HEK293 (cell line): ENCODE measurements at regions not wholly inside any gene's neighbourhood (a gene's known extent, or its start where the extent isn't known, plus 50 kb on each side); places are given as distances from the start of the nearest gene placed in this dataset.

Experiments used
- CTCF ChIA-PET: fragments of 350-600 bp; formaldehyde crosslinking; extraction: SDS; loops from one replicate; lab custom pipeline; 2021; ENCODE audit warnings: antibody characterized with exemption; lab: Yijun Ruan, JAX
- POLR2A ChIA-PET: fragments of 300-600 bp; formaldehyde crosslinking; extraction: SDS; loops from one replicate; lab custom pipeline; 2020; ENCODE audit warnings: antibody characterized with exemption, inconsistent platforms; lab: Yijun Ruan, JAX
- H3K27ac ChIP-seq: fragments of 200-500 bp; sonication (Bioruptor generic); 2 replicates; pipeline ENCODE4 v1.5.1; 2014; ENCODE audit warnings: low read depth, low read length, control low read depth, inconsistent platforms; ENCODE audit errors: extremely low read depth
- H3K36me3 ChIP-seq, 2 experiments: fragments of 200-500 bp in 1 of 2; sonication (Bioruptor generic) in 1 of 2; 1 replicate in 1 of 2; 2 replicates in 1 of 2; pipeline ENCODE4 v1.5.1; 2014 to 2017; ENCODE audit warnings: inconsistent platforms in 2 of 2, low read length in 2 of 2; ENCODE audit not compliant: control insufficient read depth in 2 of 2, insufficient read depth in 1 of 2
- H3K4me1 ChIP-seq: fragments of 200-500 bp; sonication (Bioruptor generic); 2 replicates; pipeline ENCODE4 v1.5.1; 2014; ENCODE audit warnings: mild to moderate bottlenecking, low read length, inconsistent platforms; ENCODE audit not compliant: control insufficient read depth, insufficient read depth
- H3K4me3 ChIP-seq: 2 replicates; pipeline ENCODE4 v1.5.1; 2011; ENCODE audit warnings: low read depth, mild to moderate bottlenecking, control low read depth, low read length, moderate library complexity
- H3K9me3 ChIP-seq: fragments of 200-500 bp; sonication (Bioruptor generic); 2 replicates; pipeline ENCODE4 v1.5.1; 2014; ENCODE audit warnings: low read depth, low read length, inconsistent platforms; ENCODE audit not compliant: control insufficient read depth, insufficient read depth
- GLIS2 ChIP-seq: fragments of 450-650 bp; formaldehyde crosslinking; IDR thresholded peaks from 2 replicates; pipeline ENCODE4 v1.5.1; 2016; ENCODE audit warnings: missing biosample characterization, missing genetic modification characterization
- HOXA7 ChIP-seq: sonication (generic); formaldehyde crosslinking; IDR thresholded peaks from 2 replicates; pipeline ENCODE4 v1.8.1; 2022; ENCODE audit warnings: missing genetic modification reagents, borderline replicate concordance
- INSM2 ChIP-seq: fragments of 450-650 bp; formaldehyde crosslinking; IDR thresholded peaks from 2 replicates; pipeline ENCODE4 v1.5.1; 2016; ENCODE audit warnings: missing biosample characterization, missing genetic modification characterization
- KLF7 ChIP-seq: fragments of 450-650 bp; formaldehyde crosslinking; IDR thresholded peaks from 2 replicates; pipeline ENCODE4 v1.5.1; 2016; ENCODE audit warnings: missing biosample characterization, missing genetic modification characterization, borderline replicate concordance
- ZEB2 ChIP-seq: fragments of 450-650 bp; formaldehyde crosslinking; IDR thresholded peaks from 2 replicates; pipeline ENCODE4 v1.5.1; 2016; ENCODE audit warnings: missing biosample characterization, missing genetic modification characterization
- ZFP3 ChIP-seq: fragments of 450-650 bp; formaldehyde crosslinking; IDR thresholded peaks from 2 replicates; pipeline ENCODE4 v1.5.1; 2016; ENCODE audit warnings: low read depth, missing biosample characterization, missing genetic modification characterization
- ZNF155 ChIP-seq: fragments of 450-650 bp; formaldehyde crosslinking; IDR thresholded peaks from 2 replicates; pipeline ENCODE4 v1.5.1; 2016; ENCODE audit warnings: missing biosample characterization, missing genetic modification characterization
- ZNF169 ChIP-seq: fragments of 450-650 bp; formaldehyde crosslinking; IDR thresholded peaks from 2 replicates; pipeline ENCODE4 v1.5.1; 2016; ENCODE audit warnings: missing biosample characterization, missing genetic modification characterization
- ZNF202 ChIP-seq: fragments of 450-650 bp; formaldehyde crosslinking; IDR thresholded peaks from 2 replicates; pipeline ENCODE4 v1.5.1; 2016; ENCODE audit warnings: missing biosample characterization, missing genetic modification characterization, borderline replicate concordance
- ZNF596 ChIP-seq: fragments of 450-650 bp; IDR thresholded peaks from 2 replicates; pipeline ENCODE4 v1.5.0; 2018; ENCODE audit warnings: missing biosample characterization, mild to moderate bottlenecking, missing genetic modification characterization, moderate library complexity
- ZNF777 ChIP-seq: fragments of 450-650 bp; formaldehyde crosslinking; IDR thresholded peaks from 2 replicates; pipeline ENCODE4 v1.5.1; 2017; ENCODE audit warnings: missing biosample characterization, missing genetic modification characterization, borderline replicate concordance
- ZNF791 ChIP-seq: fragments of 450-650 bp; formaldehyde crosslinking; IDR thresholded peaks from 2 replicates; pipeline ENCODE4 v1.5.1; 2016; ENCODE audit warnings: missing biosample characterization, missing genetic modification characterization
- TF ChIP-seq, protein P1 (sequence below): fragments of 450-650 bp; IDR thresholded peaks from 2 replicates; pipeline ENCODE4 v1.5.1; 2018; ENCODE audit warnings: missing biosample characterization, mild to moderate bottlenecking, missing genetic modification characterization
- TF ChIP-seq, protein P2 (sequence below): fragments of 450-650 bp; formaldehyde crosslinking; IDR thresholded peaks from 2 replicates; pipeline ENCODE4 v1.5.1; 2017; ENCODE audit warnings: missing biosample characterization, missing genetic modification characterization
- TF ChIP-seq, protein P3 (sequence below): fragments of 450-650 bp; formaldehyde crosslinking; IDR thresholded peaks from 2 replicates; pipeline ENCODE4; 2016; ENCODE audit warnings: missing biosample characterization, missing genetic modification characterization
- TF ChIP-seq, protein P4 (sequence below): fragments of 450-650 bp; formaldehyde crosslinking; IDR thresholded peaks from 2 replicates; pipeline ENCODE4 v1.5.1; 2016; ENCODE audit warnings: missing biosample characterization, missing genetic modification characterization, borderline replicate concordance
- TF ChIP-seq, protein P5 (sequence below): IDR thresholded peaks from 2 replicates; pipeline ENCODE4 v1.6.1; 2011; ENCODE audit warnings: mild to moderate bottlenecking, low read depth, low read length, borderline replicate concordance
- TF ChIP-seq, protein P6 (sequence below): fragments of 450-650 bp; formaldehyde crosslinking; optimal IDR thresholded peaks from 2 replicates; pipeline ENCODE3; 2016; ENCODE audit warnings: missing biosample characterization, mild to moderate bottlenecking, missing genetic modification characterization

DNA sequence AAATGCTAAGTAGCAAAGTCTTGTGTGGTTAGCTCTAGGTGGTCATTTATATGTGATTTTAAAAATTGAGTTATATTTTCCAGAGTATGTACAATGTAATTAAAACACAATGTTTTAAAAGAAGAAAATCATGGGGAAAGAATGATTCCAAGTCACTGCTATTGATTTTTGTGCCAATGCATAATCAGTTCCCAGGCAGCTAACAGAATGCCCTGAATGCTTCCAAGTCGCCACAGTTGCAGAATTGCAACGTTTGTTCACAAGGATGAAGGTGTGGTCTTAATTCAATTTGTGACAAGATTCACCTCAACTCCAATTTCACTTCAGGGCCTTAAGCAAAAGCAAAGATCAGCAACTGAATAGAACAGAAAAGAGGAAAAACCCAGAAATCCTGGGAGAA, 200.4 kb downstream of the SPP2 start:
- Histone ChIP-seq H3K9me3 (no peaks in the 10 kb centered on the region), H3K27ac (no peak overlapping the region), H3K4me3 (no peak overlapping the region)
- CTCF ChIA-PET: interaction anchor here (0.9 kb wide), 1 partner anchor 115 kb away, joined by 3 read pairs; no protein-coding TSS in a partner anchor
- TF ChIP-seq ZNF791 (no peak), ZNF169 (tag by site-specific recombination) (no peak), ZNF596 (tag by site-specific recombination) (no peak)
- TF ChIP-seq, all 188 proteins: peak for 0
- POLR2A ChIA-PET: no interaction called here
- H3K36me3 ChIP-seq: no peaks in the 10 kb centered on the region
- H3K4me1 ChIP-seq: no peaks in the 10 kb centered on the region

- no peak overlapping the region for H3K27ac ChIP-seq
- H3K4me3 ChIP-seq: no peak overlapping the region
- no peaks in the 10 kb centered on the region for H3K36me3 ChIP-seq
- ChIA-PET CTCF (no interaction called here), POLR2A (no interaction called here)
- H3K4me1 ChIP-seq: no peaks in the 10 kb centered on the region
- TF ChIP-seq ZFP3 (tag by site-specific recombination): no peak
- TF ChIP-seq, protein P1, sequence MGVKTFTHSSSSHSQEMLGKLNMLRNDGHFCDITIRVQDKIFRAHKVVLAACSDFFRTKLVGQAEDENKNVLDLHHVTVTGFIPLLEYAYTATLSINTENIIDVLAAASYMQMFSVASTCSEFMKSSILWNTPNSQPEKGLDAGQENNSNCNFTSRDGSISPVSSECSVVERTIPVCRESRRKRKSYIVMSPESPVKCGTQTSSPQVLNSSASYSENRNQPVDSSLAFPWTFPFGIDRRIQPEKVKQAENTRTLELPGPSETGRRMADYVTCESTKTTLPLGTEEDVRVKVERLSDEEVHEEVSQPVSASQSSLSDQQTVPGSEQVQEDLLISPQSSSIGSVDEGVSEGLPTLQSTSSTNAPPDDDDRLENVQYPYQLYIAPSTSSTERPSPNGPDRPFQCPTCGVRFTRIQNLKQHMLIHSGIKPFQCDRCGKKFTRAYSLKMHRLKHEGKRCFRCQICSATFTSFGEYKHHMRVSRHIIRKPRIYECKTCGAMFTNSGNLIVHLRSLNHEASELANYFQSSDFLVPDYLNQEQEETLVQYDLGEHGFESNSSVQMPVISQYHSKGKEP: no peak
- no peak for TF ChIP-seq KLF7 (tag by site-specific recombination)
- TF ChIP-seq, protein P2, sequence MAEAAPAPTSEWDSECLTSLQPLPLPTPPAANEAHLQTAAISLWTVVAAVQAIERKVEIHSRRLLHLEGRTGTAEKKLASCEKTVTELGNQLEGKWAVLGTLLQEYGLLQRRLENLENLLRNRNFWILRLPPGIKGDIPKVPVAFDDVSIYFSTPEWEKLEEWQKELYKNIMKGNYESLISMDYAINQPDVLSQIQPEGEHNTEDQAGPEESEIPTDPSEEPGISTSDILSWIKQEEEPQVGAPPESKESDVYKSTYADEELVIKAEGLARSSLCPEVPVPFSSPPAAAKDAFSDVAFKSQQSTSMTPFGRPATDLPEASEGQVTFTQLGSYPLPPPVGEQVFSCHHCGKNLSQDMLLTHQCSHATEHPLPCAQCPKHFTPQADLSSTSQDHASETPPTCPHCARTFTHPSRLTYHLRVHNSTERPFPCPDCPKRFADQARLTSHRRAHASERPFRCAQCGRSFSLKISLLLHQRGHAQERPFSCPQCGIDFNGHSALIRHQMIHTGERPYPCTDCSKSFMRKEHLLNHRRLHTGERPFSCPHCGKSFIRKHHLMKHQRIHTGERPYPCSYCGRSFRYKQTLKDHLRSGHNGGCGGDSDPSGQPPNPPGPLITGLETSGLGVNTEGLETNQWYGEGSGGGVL: no peak
- H3K9me3 ChIP-seq: no peaks in the 10 kb centered on the region
Observed at GRCh38 chr2:234249873-234250272, 199.4 kb downstream of the SPP2 start.

DNA sequence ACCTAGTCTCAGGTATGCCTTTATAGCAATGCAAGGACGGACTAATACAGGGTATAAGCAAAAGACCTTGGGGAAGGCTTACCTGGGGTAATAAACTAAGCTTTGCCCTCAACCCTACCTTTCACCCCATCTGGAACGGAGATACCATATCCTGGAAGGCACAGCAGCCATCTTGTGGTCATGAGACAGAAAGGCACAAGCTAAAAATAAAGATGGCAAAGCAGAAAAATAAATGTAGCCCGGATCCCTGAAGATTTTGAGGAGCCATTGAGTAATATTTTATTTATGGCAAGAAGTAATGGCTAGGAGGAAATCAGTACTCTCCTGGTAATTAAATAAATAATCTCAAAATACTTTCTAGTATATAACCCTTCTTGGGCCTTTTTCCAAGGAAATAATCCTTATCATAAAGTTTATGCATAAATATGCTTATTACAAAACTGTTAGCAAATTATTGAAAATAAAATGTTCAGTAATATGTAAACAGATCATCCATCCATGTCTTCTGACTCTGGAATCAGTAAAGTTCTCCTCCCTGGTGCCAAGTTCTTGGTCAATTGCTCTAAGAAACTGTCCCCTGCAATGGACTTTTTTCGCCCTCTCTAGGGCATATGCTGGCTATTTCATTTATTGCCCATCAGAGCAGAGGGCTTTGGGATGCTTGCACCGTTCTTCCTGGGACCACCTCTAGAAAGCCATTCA, 198.7 kb downstream of the SPP2 start:
- POLR2A ChIA-PET: no interaction called here
- CTCF ChIA-PET: no interaction called here
- no peaks in the 10 kb centered on the region for H3K36me3 ChIP-seq
- H3K4me1 ChIP-seq: no peaks in the 10 kb centered on the region
- no peak overlapping the region for H3K4me3 ChIP-seq
- H3K27ac ChIP-seq: no peak overlapping the region
- TF ChIP-seq GLIS2 (tag by site-specific recombination) (no peak), ZEB2 (tag by site-specific recombination) (no peak), ZNF202 (tag by site-specific recombination) (no peak), ZNF155 (tag by site-specific recombination) (no peak), INSM2 (tag by site-specific recombination) (no peak), HOXA7 (CRISPR knock-in tag) (no peak), ZNF777 (tag by site-specific recombination) (no peak)
- TF ChIP-seq, protein P3, sequence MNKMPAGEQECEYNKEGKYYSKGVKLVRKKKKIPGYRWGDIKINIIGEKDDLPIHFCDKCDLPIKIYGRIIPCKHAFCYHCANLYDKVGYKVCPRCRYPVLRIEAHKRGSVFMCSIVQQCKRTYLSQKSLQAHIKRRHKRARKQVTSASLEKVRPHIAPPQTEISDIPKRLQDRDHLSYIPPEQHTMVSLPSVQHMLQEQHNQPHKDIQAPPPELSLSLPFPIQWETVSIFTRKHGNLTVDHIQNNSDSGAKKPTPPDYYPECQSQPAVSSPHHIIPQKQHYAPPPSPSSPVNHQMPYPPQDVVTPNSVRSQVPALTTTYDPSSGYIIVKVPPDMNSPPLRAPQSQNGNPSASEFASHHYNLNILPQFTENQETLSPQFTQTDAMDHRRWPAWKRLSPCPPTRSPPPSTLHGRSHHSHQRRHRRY (tag by site-specific recombination): no peak
- TF ChIP-seq, protein P4, sequence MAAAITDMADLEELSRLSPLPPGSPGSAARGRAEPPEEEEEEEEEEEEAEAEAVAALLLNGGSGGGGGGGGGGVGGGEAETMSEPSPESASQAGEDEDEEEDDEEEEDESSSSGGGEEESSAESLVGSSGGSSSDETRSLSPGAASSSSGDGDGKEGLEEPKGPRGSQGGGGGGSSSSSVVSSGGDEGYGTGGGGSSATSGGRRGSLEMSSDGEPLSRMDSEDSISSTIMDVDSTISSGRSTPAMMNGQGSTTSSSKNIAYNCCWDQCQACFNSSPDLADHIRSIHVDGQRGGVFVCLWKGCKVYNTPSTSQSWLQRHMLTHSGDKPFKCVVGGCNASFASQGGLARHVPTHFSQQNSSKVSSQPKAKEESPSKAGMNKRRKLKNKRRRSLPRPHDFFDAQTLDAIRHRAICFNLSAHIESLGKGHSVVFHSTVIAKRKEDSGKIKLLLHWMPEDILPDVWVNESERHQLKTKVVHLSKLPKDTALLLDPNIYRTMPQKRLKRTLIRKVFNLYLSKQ: no peak
- TF ChIP-seq, protein P5, sequence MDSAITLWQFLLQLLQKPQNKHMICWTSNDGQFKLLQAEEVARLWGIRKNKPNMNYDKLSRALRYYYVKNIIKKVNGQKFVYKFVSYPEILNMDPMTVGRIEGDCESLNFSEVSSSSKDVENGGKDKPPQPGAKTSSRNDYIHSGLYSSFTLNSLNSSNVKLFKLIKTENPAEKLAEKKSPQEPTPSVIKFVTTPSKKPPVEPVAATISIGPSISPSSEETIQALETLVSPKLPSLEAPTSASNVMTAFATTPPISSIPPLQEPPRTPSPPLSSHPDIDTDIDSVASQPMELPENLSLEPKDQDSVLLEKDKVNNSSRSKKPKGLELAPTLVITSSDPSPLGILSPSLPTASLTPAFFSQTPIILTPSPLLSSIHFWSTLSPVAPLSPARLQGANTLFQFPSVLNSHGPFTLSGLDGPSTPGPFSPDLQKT: no peak
- TF ChIP-seq, protein P6, sequence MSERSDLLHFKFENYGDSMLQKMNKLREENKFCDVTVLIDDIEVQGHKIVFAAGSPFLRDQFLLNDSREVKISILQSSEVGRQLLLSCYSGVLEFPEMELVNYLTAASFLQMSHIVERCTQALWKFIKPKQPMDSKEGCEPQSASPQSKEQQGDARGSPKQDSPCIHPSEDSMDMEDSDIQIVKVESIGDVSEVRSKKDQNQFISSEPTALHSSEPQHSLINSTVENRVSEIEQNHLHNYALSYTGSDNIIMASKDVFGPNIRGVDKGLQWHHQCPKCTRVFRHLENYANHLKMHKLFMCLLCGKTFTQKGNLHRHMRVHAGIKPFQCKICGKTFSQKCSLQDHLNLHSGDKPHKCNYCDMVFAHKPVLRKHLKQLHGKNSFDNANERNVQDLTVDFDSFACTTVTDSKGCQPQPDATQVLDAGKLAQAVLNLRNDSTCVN (tag by site-specific recombination): no peak
- no peaks in the 10 kb centered on the region for H3K9me3 ChIP-seq
